ENCODE measurements at regions not wholly inside any gene's neighbourhood (a gene's known extent, or its start where the extent isn't known, plus 50 kb on each side); places are given as distances from the start of the nearest gene placed in this dataset.

DNA sequence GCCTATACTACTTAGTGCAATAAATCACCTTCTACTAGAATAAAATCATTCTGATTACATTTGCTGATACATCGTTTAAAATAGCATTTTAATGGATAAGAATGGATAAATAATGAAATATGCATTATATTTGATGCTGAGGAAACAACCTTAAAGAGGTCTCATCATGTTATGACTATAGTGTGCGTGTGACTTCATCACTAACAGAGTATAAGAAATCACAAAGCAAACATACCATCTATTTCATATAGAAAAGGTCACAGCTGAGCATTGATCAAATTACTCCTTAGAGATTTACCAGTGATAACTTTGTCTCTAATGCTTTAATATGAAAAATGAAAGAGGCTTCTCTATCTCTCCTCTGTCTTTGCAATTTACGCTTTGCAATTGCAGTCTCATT is 1620.3 kb upstream of the SLC10A2 start:
- Mint-ChIP-seq H3K27me3 (ENCODE audit: low read depth) (no peaks in the 10 kb centered on the region), H3K36me3 (ENCODE audit: low read depth) (no peaks in the 10 kb centered on the region), H3K4me3 (no peak overlapping the region), H3K27ac (no peak overlapping the region), H3K4me1 (ENCODE audit: low read depth) (no peaks in the 10 kb centered on the region), H3K9me3 (ENCODE audit: insufficient read depth) (no peaks in the 10 kb centered on the region)
- DNase-seq (no peak), ATAC-seq (no peak)
- CTCF ChIA-PET: no interaction called here
- POLR2A ChIA-PET: no interaction called here

DNA sequence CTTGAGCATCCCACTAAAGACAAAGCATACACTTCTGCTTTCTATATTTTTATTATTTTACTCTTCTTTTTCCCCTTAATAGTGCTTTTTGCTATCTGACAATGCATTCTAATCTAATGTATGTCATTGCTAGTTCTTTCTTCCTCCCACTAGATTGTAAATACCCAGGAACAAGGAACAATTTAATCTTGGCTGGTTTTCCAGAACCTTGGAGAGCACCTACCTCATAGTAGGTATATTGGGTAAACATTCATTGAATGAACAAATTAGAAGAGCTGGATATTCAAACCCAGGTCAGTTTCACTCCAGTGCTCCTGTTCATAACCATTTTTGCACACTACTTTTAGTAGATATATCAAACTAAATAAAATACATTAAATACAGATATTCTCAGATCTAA is 1617.6 kb upstream of the SLC10A2 start:
- ATAC-seq: no peak
- H3K4me3 Mint-ChIP-seq: no peak overlapping the region
- ChIA-PET POLR2A (no interaction called here), CTCF (no interaction called here)
- H3K27me3 Mint-ChIP-seq (ENCODE audit: low read depth): no peaks in the 10 kb centered on the region
- no peaks in the 10 kb centered on the region for H3K36me3 Mint-ChIP-seq (ENCODE audit: low read depth)
- no peaks in the 10 kb centered on the region for H3K4me1 Mint-ChIP-seq (ENCODE audit: low read depth)
- no peaks in the 10 kb centered on the region for H3K9me3 Mint-ChIP-seq (ENCODE audit: insufficient read depth)
- no peak for DNase-seq
- H3K27ac Mint-ChIP-seq: no peak overlapping the region

DNA sequence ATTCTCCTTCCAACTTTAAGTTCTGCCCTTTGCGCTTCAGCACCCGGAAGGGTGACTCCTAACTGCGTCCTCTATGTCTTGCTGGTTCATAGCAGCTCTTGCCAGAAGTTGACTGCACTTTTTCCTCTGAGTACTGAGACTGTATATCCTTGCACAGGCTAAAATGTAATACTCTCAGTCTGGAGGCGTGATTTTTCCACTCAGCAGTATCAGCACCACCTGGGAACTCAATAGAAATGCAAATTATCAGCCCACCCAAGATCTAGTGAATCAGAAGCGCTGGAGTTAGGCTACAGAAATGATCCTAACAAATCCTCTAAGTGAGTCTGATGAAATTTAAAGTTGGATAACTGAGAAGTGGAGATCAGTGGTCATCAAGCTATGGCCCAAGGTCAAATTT is 1611.9 kb upstream of the SLC10A2 start:
- Mint-ChIP-seq H3K36me3 (ENCODE audit: low read depth) (no peaks in the 10 kb centered on the region), H3K4me1 (ENCODE audit: low read depth) (no peaks in the 10 kb centered on the region), H3K27me3 (ENCODE audit: low read depth) (no peaks in the 10 kb centered on the region), H3K9me3 (ENCODE audit: insufficient read depth) (no peaks in the 10 kb centered on the region), H3K4me3 (no peak overlapping the region), H3K27ac (no peak overlapping the region)
- POLR2A ChIA-PET: no interaction called here
- CTCF ChIA-PET: no interaction called here
- ATAC-seq: no peak
- no peak for DNase-seq

GRCh38 chr13:104671901-104672300 is 1605.7 kb upstream of the SLC10A2 start:
- no peak for ATAC-seq
- Mint-ChIP-seq H3K27me3 (ENCODE audit: low read depth) (no peaks in the 10 kb centered on the region), H3K9me3 (ENCODE audit: insufficient read depth) (no peaks in the 10 kb centered on the region), H3K4me3 (no peak overlapping the region), H3K27ac (no peak overlapping the region), H3K4me1 (ENCODE audit: low read depth) (no peaks in the 10 kb centered on the region), H3K36me3 (ENCODE audit: low read depth) (no peaks in the 10 kb centered on the region)
- DNase-seq: no peak
- CTCF ChIA-PET: no interaction called here
- POLR2A ChIA-PET: no interaction called here

DNA sequence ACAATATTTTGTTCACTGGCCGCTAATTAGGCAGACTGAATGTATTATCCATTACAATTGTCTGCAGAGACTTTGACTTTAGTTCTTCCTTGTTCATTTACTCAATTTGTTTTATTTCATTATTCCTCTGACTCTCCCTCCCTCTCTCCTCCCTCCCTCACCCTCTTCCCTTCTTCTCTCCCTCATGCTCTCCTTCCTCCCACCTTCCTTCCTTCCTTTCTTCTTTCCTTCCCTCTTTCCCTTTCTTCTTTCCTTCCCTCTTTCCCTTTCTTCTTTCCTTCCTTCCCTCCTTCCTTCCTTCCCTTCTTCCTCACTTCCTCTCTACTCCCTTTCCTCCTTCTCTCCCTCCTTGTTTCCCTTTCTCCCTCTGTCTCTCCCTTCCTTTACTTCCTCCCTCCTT is 1591.0 kb upstream of the SLC10A2 start:
- no peak overlapping the region for H3K27ac Mint-ChIP-seq
- no peaks in the 10 kb centered on the region for H3K9me3 Mint-ChIP-seq (ENCODE audit: insufficient read depth)
- H3K27me3 Mint-ChIP-seq (ENCODE audit: low read depth): no peaks in the 10 kb centered on the region
- ATAC-seq (no peak), DNase-seq (no peak)
- CTCF ChIA-PET: no interaction called here
- no peak overlapping the region for H3K4me3 Mint-ChIP-seq
- POLR2A ChIA-PET: no interaction called here
- H3K36me3 Mint-ChIP-seq (ENCODE audit: low read depth): no peaks in the 10 kb centered on the region
- H3K4me1 Mint-ChIP-seq (ENCODE audit: low read depth): no peaks in the 10 kb centered on the region

DNA sequence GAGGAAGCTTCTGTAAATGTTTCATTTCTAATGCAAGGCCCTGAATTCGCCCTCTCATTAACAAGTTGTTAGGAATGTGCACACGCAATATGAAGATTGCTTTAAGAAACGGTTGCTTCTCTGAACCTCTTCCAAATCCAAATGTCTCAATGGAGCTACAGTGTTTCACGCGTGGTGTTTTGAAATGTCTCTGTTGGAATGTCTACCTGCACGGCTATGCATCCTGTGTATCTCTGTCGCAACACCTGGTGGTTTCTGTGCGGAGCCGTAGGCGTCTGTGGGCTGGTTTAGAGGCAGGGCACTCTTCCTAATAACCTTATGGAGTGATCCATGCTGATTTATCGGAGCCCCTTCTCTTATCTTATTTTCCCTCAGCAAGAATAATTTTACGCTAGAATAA is 1584.2 kb upstream of the SLC10A2 start:
- Mint-ChIP-seq H3K27me3 (ENCODE audit: low read depth) (no peaks in the 10 kb centered on the region), H3K4me1 (ENCODE audit: low read depth) (no peaks in the 10 kb centered on the region), H3K36me3 (ENCODE audit: low read depth) (no peaks in the 10 kb centered on the region), H3K9me3 (ENCODE audit: insufficient read depth) (no peaks in the 10 kb centered on the region), H3K27ac (no peak overlapping the region), H3K4me3 (no peak overlapping the region)
- ChIA-PET POLR2A (no interaction called here), CTCF (no interaction called here)
- ATAC-seq (no peak), DNase-seq (no peak)

- ATAC-seq (no peak), DNase-seq (no peak)
- H3K4me3 Mint-ChIP-seq: no peak overlapping the region
- no peaks in the 10 kb centered on the region for H3K9me3 Mint-ChIP-seq (ENCODE audit: insufficient read depth)
- ChIA-PET POLR2A (interaction anchor here (0.6 kb wide), 1 partner anchor 51 kb away, joined by 3 read pairs; no protein-coding TSS in a partner anchor), CTCF (no interaction called here)
- H3K27me3 Mint-ChIP-seq (ENCODE audit: low read depth): no peaks in the 10 kb centered on the region
- H3K4me1 Mint-ChIP-seq (ENCODE audit: low read depth): no peaks in the 10 kb centered on the region
- H3K36me3 Mint-ChIP-seq (ENCODE audit: low read depth): no peaks in the 10 kb centered on the region
- H3K27ac Mint-ChIP-seq: no peak overlapping the region
These were observed 1582.1 kb upstream of the SLC10A2 start for GRCh38 chr13:104648291-104648690.

GRCh38 chr13:104645786-104646185 is 1579.6 kb upstream of the SLC10A2 start:
- CTCF ChIA-PET: no interaction called here
- Mint-ChIP-seq H3K27ac (no peak overlapping the region), H3K36me3 (ENCODE audit: low read depth) (no peaks in the 10 kb centered on the region), H3K4me1 (ENCODE audit: low read depth) (no peaks in the 10 kb centered on the region), H3K27me3 (ENCODE audit: low read depth) (no peaks in the 10 kb centered on the region), H3K9me3 (ENCODE audit: insufficient read depth) (no peaks in the 10 kb centered on the region), H3K4me3 (no peak overlapping the region)
- ATAC-seq: no peak
- no peak for DNase-seq
- POLR2A ChIA-PET: no interaction called here

GRCh38 chr13:104641309-104641708 is 1575.1 kb upstream of the SLC10A2 start:
- H3K36me3 Mint-ChIP-seq (ENCODE audit: low read depth): no peaks in the 10 kb centered on the region
- H3K4me3 Mint-ChIP-seq: no peak overlapping the region
- H3K4me1 Mint-ChIP-seq (ENCODE audit: low read depth): no peaks in the 10 kb centered on the region
- CTCF ChIA-PET: no interaction called here
- no peak overlapping the region for H3K27ac Mint-ChIP-seq
- H3K27me3 Mint-ChIP-seq (ENCODE audit: low read depth): no peaks in the 10 kb centered on the region
- POLR2A ChIA-PET: no interaction called here
- DNase-seq (no peak), ATAC-seq (no peak)
- no peaks in the 10 kb centered on the region for H3K9me3 Mint-ChIP-seq (ENCODE audit: insufficient read depth)

- ChIA-PET POLR2A (no interaction called here), CTCF (no interaction called here)
- H3K27me3 Mint-ChIP-seq (ENCODE audit: low read depth): no peaks in the 10 kb centered on the region
- H3K9me3 Mint-ChIP-seq (ENCODE audit: insufficient read depth): no peaks in the 10 kb centered on the region
- ATAC-seq (no peak), DNase-seq (no peak)
- no peaks in the 10 kb centered on the region for H3K36me3 Mint-ChIP-seq (ENCODE audit: low read depth)
- no peaks in the 10 kb centered on the region for H3K4me1 Mint-ChIP-seq (ENCODE audit: low read depth)
- no peak overlapping the region for H3K4me3 Mint-ChIP-seq
- no peak overlapping the region for H3K27ac Mint-ChIP-seq
These were observed 1569.7 kb upstream of the SLC10A2 start for GRCh38 chr13:104635879-104636278.

DNA sequence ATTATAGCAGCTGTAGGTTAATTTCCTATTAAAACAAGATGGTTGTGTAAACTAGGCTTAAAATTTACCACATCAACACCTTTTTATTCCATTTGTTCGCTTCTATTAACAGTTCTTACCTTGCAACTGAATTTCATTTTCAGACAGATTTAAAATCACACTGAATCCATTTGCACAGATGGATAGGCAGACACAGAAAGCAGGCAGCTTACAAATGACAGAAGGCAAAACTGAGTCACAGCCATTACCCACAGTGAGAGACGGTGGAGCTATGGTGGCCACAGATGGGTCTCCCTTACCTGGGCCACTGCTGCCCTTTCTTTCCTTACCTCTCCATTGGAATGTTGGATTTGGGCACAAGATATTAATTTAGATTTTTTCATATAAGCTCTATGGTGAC is 1567.8 kb upstream of the SLC10A2 start:
- ChIA-PET POLR2A (no interaction called here), CTCF (no interaction called here)
- H3K4me1 Mint-ChIP-seq (ENCODE audit: low read depth): no peaks in the 10 kb centered on the region
- H3K27ac Mint-ChIP-seq: no peak overlapping the region
- H3K36me3 Mint-ChIP-seq (ENCODE audit: low read depth): no peaks in the 10 kb centered on the region
- no peak for ATAC-seq
- DNase-seq: no peak
- no peaks in the 10 kb centered on the region for H3K9me3 Mint-ChIP-seq (ENCODE audit: insufficient read depth)
- no peak overlapping the region for H3K4me3 Mint-ChIP-seq
- H3K27me3 Mint-ChIP-seq (ENCODE audit: low read depth): no peaks in the 10 kb centered on the region

- no peak overlapping the region for H3K27ac Mint-ChIP-seq
- CTCF ChIA-PET: no interaction called here
- DNase-seq (no peak), ATAC-seq (no peak)
- no peaks in the 10 kb centered on the region for H3K4me1 Mint-ChIP-seq (ENCODE audit: low read depth)
- H3K4me3 Mint-ChIP-seq: no peak overlapping the region
- H3K36me3 Mint-ChIP-seq (ENCODE audit: low read depth): no peaks in the 10 kb centered on the region
- POLR2A ChIA-PET: no interaction called here
- no peaks in the 10 kb centered on the region for H3K27me3 Mint-ChIP-seq (ENCODE audit: low read depth)
- H3K9me3 Mint-ChIP-seq (ENCODE audit: insufficient read depth): no peaks in the 10 kb centered on the region
These were observed 1566.5 kb upstream of the SLC10A2 start for GRCh38 chr13:104632736-104633135.

DNA sequence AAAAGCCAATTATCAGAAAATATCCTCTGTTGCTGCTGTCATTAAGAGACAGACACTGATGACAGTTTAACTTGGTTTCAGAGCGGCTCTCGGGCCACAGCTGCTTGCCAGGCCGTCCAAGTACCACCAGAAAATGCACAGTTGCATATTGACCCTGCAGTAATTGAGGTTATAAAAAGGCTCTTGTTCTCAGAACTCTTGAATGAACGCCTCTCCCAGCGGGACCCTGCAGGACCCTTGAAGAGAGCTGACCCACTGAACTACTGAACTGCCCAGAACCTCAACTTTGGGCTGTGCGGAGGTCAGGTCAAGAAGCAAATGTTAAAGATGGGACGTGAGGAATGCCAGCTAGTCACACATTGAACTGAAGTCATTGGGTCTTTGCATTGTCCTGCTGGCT is 1559.0 kb upstream of the SLC10A2 start:
- Mint-ChIP-seq H3K36me3 (ENCODE audit: low read depth) (no peaks in the 10 kb centered on the region), H3K9me3 (ENCODE audit: insufficient read depth) (no peaks in the 10 kb centered on the region), H3K4me3 (no peak overlapping the region), H3K4me1 (ENCODE audit: low read depth) (no peaks in the 10 kb centered on the region), H3K27me3 (ENCODE audit: low read depth) (no peaks in the 10 kb centered on the region), H3K27ac (no peak overlapping the region)
- no peak for DNase-seq
- POLR2A ChIA-PET: no interaction called here
- no peak for ATAC-seq
- CTCF ChIA-PET: no interaction called here

DNA sequence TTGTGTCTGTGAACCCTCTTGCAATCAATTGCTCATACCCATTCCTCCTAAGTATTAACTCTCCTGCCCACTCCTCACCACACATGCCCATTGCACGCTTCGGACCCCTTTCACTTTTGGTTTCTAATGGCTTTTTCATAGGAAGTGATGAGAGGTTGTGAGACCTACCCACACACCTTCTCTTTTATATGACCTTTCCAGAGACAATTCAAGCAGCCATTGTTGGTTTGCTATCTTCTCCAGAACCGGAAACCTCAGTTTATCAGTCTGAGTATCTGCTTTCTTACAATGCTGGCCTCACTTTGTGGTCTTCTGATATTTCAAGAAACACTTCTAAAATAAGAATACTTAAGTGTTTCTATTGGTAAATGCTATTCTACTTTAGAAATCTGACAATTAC is 1550.8 kb upstream of the SLC10A2 start:
- peaks cover 7% of the 10 kb centered on the region for H3K9me3 Mint-ChIP-seq (ENCODE audit: insufficient read depth)
- no peaks in the 10 kb centered on the region for H3K27me3 Mint-ChIP-seq (ENCODE audit: low read depth)
- DNase-seq (no peak), ATAC-seq (no peak)
- H3K4me1 Mint-ChIP-seq (ENCODE audit: low read depth): no peaks in the 10 kb centered on the region
- ChIA-PET CTCF (no interaction called here), POLR2A (no interaction called here)
- no peak overlapping the region for H3K27ac Mint-ChIP-seq
- no peaks in the 10 kb centered on the region for H3K36me3 Mint-ChIP-seq (ENCODE audit: low read depth)
- H3K4me3 Mint-ChIP-seq: no peak overlapping the region
